H9 (cell line): ENCODE measurements at regions not wholly inside any gene's neighbourhood (a gene's known extent, or its start where the extent isn't known, plus 50 kb on each side); places are given as distances from the start of the nearest gene placed in this dataset.

Experiments used
- DNase-seq: peaks from one replicate; pipeline ENCODE4 v3.0.0-alpha.2; 2017
- H2AFZ ChIP-seq: one replicate; pipeline ENCODE4 v1.6.1; 2013; ENCODE audit warnings: mild to moderate bottlenecking, low read length, control low read depth, moderate library complexity
- H2AK5ac ChIP-seq: 2 replicates; pipeline ENCODE4 v1.6.1; 2013; ENCODE audit warnings: low read length, control low read depth, mixed read lengths; ENCODE audit not compliant: insufficient read length
- H2BK120ac ChIP-seq: one replicate; pipeline ENCODE4 v1.6.1; 2013; ENCODE audit warnings: low read depth, mild to moderate bottlenecking, low read length, control low read depth, inconsistent platforms; ENCODE audit not compliant: poor library complexity, severe bottlenecking
- H2BK12ac ChIP-seq: 2 replicates; pipeline ENCODE4 v1.6.1; 2013; ENCODE audit warnings: low read length, control low read depth, mixed read lengths, low read depth; ENCODE audit not compliant: insufficient read length
- H2BK15ac ChIP-seq: 2 replicates; pipeline ENCODE4 v1.6.1; 2013; ENCODE audit warnings: low read depth, low read length, control low read depth
- H2BK20ac ChIP-seq: one replicate; pipeline ENCODE4 v1.6.1; 2013; ENCODE audit warnings: low read depth, mild to moderate bottlenecking, low read length, control low read depth, inconsistent platforms; ENCODE audit not compliant: poor library complexity, severe bottlenecking
- H2BK5ac ChIP-seq: 2 replicates; pipeline ENCODE4 v1.6.1; 2013; ENCODE audit warnings: low read length, control low read depth, mixed read lengths; ENCODE audit not compliant: insufficient read length
- H3K14ac ChIP-seq: 2 replicates; pipeline ENCODE4 v1.6.1; 2013; ENCODE audit warnings: low read length, control low read depth; ENCODE audit not compliant: insufficient read depth
- H3K18ac ChIP-seq: 2 replicates; pipeline ENCODE4 v1.6.1; 2013; ENCODE audit warnings: low read depth, mild to moderate bottlenecking, mixed read lengths, low read length, control low read depth; ENCODE audit not compliant: insufficient read length
- H3K23ac ChIP-seq: 2 replicates; pipeline ENCODE4 v1.6.1; 2013; ENCODE audit warnings: low read length, control low read depth, mixed read lengths, low read depth; ENCODE audit not compliant: insufficient read length
- H3K23me2 ChIP-seq: 2 replicates; pipeline ENCODE4 v1.6.1; 2013; ENCODE audit warnings: low read depth, mild to moderate bottlenecking, mixed read lengths, low read length, control low read depth; ENCODE audit not compliant: insufficient read length, poor library complexity, severe bottlenecking
- H3K27ac ChIP-seq: 2 replicates; pipeline ENCODE4 v1.5.1; 2013; ENCODE audit warnings: low read length, control low read depth, mixed read lengths, low read depth; ENCODE audit not compliant: insufficient read length
- H3K27me3 ChIP-seq: 2 replicates; pipeline ENCODE4 v1.6.1; 2013; ENCODE audit warnings: low read length, control low read depth, inconsistent platforms; ENCODE audit not compliant: insufficient read depth
- H3K4ac ChIP-seq: 2 replicates; pipeline ENCODE4 v1.6.1; 2013; ENCODE audit warnings: low read depth, mild to moderate bottlenecking, control low read depth, inconsistent platforms, low read length, moderate library complexity
- H3K4me1 ChIP-seq: 2 replicates; pipeline ENCODE4 v1.6.1; 2013; ENCODE audit warnings: low read length, control low read depth, inconsistent platforms; ENCODE audit not compliant: insufficient read depth
- H3K4me2 ChIP-seq: 2 replicates; pipeline ENCODE4 v1.6.1; 2013; ENCODE audit warnings: low read length, control low read depth, mixed read lengths; ENCODE audit not compliant: insufficient read length, insufficient read depth
- H3K56ac ChIP-seq: 2 replicates; pipeline ENCODE4 v1.6.1; 2013; ENCODE audit warnings: low read depth, mild to moderate bottlenecking, mixed read lengths, low read length, control low read depth; ENCODE audit not compliant: insufficient read length
- H3K79me1 ChIP-seq: 2 replicates; pipeline ENCODE4 v1.6.1; 2013; ENCODE audit warnings: low read depth, mild to moderate bottlenecking, moderate library complexity, low read length, control low read depth, inconsistent platforms; ENCODE audit not compliant: insufficient read depth, poor library complexity, severe bottlenecking
- H3K79me2 ChIP-seq: 2 replicates; pipeline ENCODE4 v1.6.1; 2013; ENCODE audit warnings: low read length, control low read depth, inconsistent platforms; ENCODE audit not compliant: insufficient read depth
- H3K9ac ChIP-seq: 2 replicates; pipeline ENCODE4 v1.6.1; 2013; ENCODE audit warnings: low read length, control low read depth, mixed read lengths; ENCODE audit not compliant: insufficient read length; ENCODE audit errors: extremely low read depth
- H3K9me3 ChIP-seq: one replicate; pipeline ENCODE4 v1.6.1; 2013; ENCODE audit warnings: low read depth, low read length, inconsistent platforms; ENCODE audit not compliant: control insufficient read depth
- H3T11ph ChIP-seq: one replicate; pipeline ENCODE4 v1.6.1; 2013; ENCODE audit warnings: mild to moderate bottlenecking, low read length, control low read depth, inconsistent platforms
- H4K20me1 ChIP-seq: one replicate; pipeline ENCODE4 v1.6.1; 2013; ENCODE audit not compliant: control insufficient read depth, insufficient read length, insufficient read depth
- H4K5ac ChIP-seq: 2 replicates; pipeline ENCODE4 v1.6.1; 2013; ENCODE audit warnings: low read depth, mild to moderate bottlenecking, mixed read lengths, low read length, control low read depth; ENCODE audit not compliant: insufficient read length
- H4K8ac ChIP-seq: replicated peaks from 2 replicates; pipeline ENCODE4 v1.6.1; 2013; ENCODE audit warnings: low read length, control low read depth, mixed read lengths, low read depth; ENCODE audit not compliant: insufficient read length
- H4K91ac ChIP-seq: 2 replicates; pipeline ENCODE4 v1.6.1; 2013; ENCODE audit warnings: low read depth, mild to moderate bottlenecking, moderate library complexity, mixed read lengths, low read length, control low read depth; ENCODE audit not compliant: insufficient read length
- H3K27ac Mint-ChIP-seq, 3 experiments: 2 replicates in 2 of 3; 3 replicates in 1 of 3; pipeline ENCODE4 v1.8.0; 2020 to 2021; ENCODE audit warnings: mixed read lengths in 3 of 3, mild to moderate bottlenecking in 1 of 3, moderate library complexity in 1 of 3
- H3K27me3 Mint-ChIP-seq: 2 replicates; pipeline ENCODE4 v1.8.0; 2021; ENCODE audit warnings: low read depth, mild to moderate bottlenecking, moderate library complexity, mixed read lengths
- H3K36me3 Mint-ChIP-seq, 3 experiments: 2 replicates in 2 of 3; 3 replicates in 1 of 3; pipeline ENCODE4 v1.8.0; 2020 to 2021; ENCODE audit warnings: low read depth in 3 of 3, mixed read lengths in 3 of 3; ENCODE audit not compliant: insufficient read depth in 1 of 3
- H3K4me1 Mint-ChIP-seq, 2 experiments: 2 replicates each; pipeline ENCODE4 v1.8.0; 2020; ENCODE audit warnings: mixed read lengths in 2 of 2
- H3K4me3 Mint-ChIP-seq, 2 experiments: 2 replicates in 1 of 2; 3 replicates in 1 of 2; pipeline ENCODE4 v1.8.0; 2020 to 2021; ENCODE audit warnings: mild to moderate bottlenecking in 2 of 2, mixed read lengths in 2 of 2, moderate library complexity in 1 of 2
- H3K9me3 Mint-ChIP-seq, 2 experiments: 2 replicates in 1 of 2; 3 replicates in 1 of 2; pipeline ENCODE4 v1.8.0; 2020; ENCODE audit warnings: mild to moderate bottlenecking in 2 of 2, mixed read lengths in 2 of 2, moderate library complexity in 1 of 2
- WGBS: extraction: QIAGEN DNeasy Blood & Tissue Kit; methylation state at CpG from one replicate; pipeline ENCODE4 v1.1.7; 2013; ENCODE audit warnings: missing lambda C conversion rate, low lambda C conversion rate, mixed read lengths; ENCODE audit not compliant: insufficient read length; ENCODE audit errors: extremely low coverage; 5-methylcytosine and 5-hydroxymethylcytosine counted together
- TF ChIP-seq, protein P1 (sequence below): fragments of 200-600 bp; sonication (generic); conservative IDR thresholded peaks from 3 replicates; pipeline ENCODE4 v1.8.0; 2021; ENCODE audit warnings: antibody characterized with exemption, mild to moderate bottlenecking

DNA sequence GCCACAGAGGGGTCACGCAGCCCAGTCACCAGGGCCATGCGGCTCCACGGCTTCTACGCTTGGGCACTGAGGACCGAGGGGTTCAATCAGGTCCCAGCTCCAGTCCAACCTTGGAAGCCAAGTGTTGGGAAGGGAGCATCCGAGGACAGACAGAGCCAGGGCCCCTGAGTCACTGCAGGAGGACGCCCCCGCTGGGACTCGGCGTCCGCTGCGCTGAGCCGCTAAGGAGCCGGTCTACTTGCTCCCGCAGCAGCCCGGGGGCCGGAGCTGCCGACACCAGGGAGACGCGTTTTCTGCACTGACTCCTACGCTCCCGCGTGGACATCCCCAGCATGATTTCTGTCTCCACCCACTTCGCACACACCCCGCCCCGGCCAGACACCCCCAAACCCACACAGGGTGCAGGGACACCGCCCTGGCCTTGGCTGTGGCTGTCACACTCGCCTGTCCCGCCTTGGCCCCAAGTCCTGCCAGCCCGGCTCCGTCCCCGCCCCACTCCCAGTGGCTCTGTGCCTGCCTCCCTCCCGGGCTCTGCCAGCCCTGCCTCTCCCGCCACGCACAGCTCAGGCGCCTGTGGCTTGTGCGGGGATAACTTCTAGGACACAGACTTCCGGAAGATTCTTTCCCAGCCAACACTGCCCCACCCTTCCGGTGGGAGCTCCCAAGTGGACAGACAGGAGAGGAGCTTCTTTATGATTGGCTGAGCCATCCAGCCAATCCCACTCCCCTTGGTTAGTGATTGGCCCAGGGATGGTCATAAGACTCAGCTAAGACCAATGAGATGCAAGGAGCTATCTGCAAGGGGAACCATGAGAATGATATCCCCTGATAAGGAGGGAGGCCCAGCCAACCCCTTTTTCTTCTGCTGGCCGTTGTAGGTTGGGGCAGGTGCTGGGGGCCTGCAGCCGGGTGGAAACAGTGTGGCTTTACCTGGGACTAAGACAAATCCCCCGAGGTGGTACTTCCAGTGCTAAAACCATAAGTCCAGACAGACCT, 118.9 kb upstream of the SFSWAP start:
- H3K27ac Mint-ChIP-seq: no peak overlapping the region
- no peak overlapping the region for H3K56ac ChIP-seq
- H3K4me2 ChIP-seq: no peak overlapping the region
- H3K4ac ChIP-seq: no peak overlapping the region
- no peak overlapping the region for H3K9ac ChIP-seq
- H2BK120ac ChIP-seq: no peak overlapping the region
- H3K23ac ChIP-seq: no peak overlapping the region
- WGBS: no CpG with 5 or more reads among the region's 42 CpGs
- H3K27me3 Mint-ChIP-seq: peaks cover 9% of the 10 kb centered on the region
- no peak overlapping the region for H4K5ac ChIP-seq
- no peaks in the 10 kb centered on the region for H3K79me2 ChIP-seq
- 0 out of 7 replicates have a peak, but pooled peaks cover 0 to 2% (median 0%) of the 10 kb centered on the region in 3 experiments for H3K36me3 Mint-ChIP-seq
- H3K18ac ChIP-seq: no peak overlapping the region
- no peak overlapping the region for H2BK15ac ChIP-seq
- no peak overlapping the region for H4K91ac ChIP-seq
- H2AK5ac ChIP-seq: no peak overlapping the region
- H4K8ac ChIP-seq: no peak overlapping the region
- no peak overlapping the region for H3T11ph ChIP-seq
- no peaks in the 10 kb centered on the region for H3K27me3 ChIP-seq
- no peaks in the 10 kb centered on the region; the same call in 1 of the 2 replicates for H3K4me1 ChIP-seq
- no peak overlapping the region for H2BK12ac ChIP-seq
- H3K14ac ChIP-seq: no peak overlapping the region; the same call in 1 of the 2 replicates
- TF ChIP-seq, protein P1, sequence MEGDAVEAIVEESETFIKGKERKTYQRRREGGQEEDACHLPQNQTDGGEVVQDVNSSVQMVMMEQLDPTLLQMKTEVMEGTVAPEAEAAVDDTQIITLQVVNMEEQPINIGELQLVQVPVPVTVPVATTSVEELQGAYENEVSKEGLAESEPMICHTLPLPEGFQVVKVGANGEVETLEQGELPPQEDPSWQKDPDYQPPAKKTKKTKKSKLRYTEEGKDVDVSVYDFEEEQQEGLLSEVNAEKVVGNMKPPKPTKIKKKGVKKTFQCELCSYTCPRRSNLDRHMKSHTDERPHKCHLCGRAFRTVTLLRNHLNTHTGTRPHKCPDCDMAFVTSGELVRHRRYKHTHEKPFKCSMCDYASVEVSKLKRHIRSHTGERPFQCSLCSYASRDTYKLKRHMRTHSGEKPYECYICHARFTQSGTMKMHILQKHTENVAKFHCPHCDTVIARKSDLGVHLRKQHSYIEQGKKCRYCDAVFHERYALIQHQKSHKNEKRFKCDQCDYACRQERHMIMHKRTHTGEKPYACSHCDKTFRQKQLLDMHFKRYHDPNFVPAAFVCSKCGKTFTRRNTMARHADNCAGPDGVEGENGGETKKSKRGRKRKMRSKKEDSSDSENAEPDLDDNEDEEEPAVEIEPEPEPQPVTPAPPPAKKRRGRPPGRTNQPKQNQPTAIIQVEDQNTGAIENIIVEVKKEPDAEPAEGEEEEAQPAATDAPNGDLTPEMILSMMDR: no peak
- no peaks in the 10 kb centered on the region for H3K23me2 ChIP-seq
- H4K20me1 ChIP-seq: no peaks in the 10 kb centered on the region
- no peak overlapping the region for H3K4me3 Mint-ChIP-seq
- H2BK20ac ChIP-seq: no peak overlapping the region
- no peak overlapping the region for H2BK5ac ChIP-seq
- no peaks in the 10 kb centered on the region for H3K79me1 ChIP-seq
- DNase-seq: no peak
- no peak overlapping the region for H2AFZ ChIP-seq
- peaks cover 14 to 22% of the 10 kb centered on the region in 2 experiments for H3K4me1 Mint-ChIP-seq
- H3K9me3 ChIP-seq: no peaks in the 10 kb centered on the region
- no peak overlapping the region for H3K27ac ChIP-seq
- no peaks in the 10 kb centered on the region for H3K9me3 Mint-ChIP-seq
